GM12891 (cell line): ENCODE measurements at regions not wholly inside any gene's neighbourhood (a gene's known extent, or its start where the extent isn't known, plus 50 kb on each side); places are given as distances from the start of the nearest gene placed in this dataset.

Experiments used
- POLR2A ChIP-seq: IDR thresholded peaks from 2 replicates; pipeline ENCODE4 v1.6.1; 2011; ENCODE audit warnings: low read depth, low read length, control low read depth
- POLR2AphosphoS5 ChIP-seq: IDR thresholded peaks from 2 replicates; pipeline ENCODE4 v1.6.1; 2011; ENCODE audit warnings: low read depth, low read length, control low read depth
- POU2F2 ChIP-seq: IDR thresholded peaks from 2 replicates; pipeline ENCODE4 v1.6.1; 2011; ENCODE audit warnings: low read depth, mild to moderate bottlenecking, control low read depth, low read length, moderate library complexity
- SPI1 ChIP-seq: IDR thresholded peaks from 2 replicates; pipeline ENCODE4 v1.6.1; 2011; ENCODE audit warnings: low read depth, low read length, control low read depth

DNA sequence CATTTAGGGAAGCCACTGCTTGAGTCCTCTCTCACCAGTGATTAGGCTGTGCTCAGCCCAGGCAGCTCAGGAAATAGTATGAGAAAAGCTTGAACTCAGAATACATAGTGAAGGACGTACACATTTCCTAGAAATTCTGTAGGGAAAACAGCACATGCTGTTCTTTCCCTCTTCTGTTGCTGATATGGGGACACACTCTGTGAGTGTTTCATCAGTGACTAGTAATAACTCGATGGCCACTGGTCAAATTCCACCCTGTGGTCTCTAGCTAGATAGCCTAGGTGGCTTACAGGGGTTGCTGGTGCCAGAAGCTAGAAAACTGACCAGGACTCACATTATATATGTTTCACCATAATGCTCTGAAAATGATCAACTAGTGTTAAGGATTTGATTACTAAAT lies 259.8 kb upstream of the SOX4 start:
- TF ChIP-seq POLR2A (no peak), SPI1 (no peak), POLR2AphosphoS5 (no peak), POU2F2 (no peak)
